OCI-LY3 (cell line): ENCODE measurements at regions not wholly inside any gene's neighbourhood (a gene's known extent, or its start where the extent isn't known, plus 50 kb on each side); places are given as distances from the start of the nearest gene placed in this dataset.
"Not testable (repeated sequence)": the region's sequence is repeated elsewhere in the genome, so short reads cannot be mapped to it uniquely, and the experiment has no call there.

Experiments used
- H2AFZ ChIP-seq: fragments of 200-600, 300-600 bp; shearing (Covaris generic); 2 replicates; pipeline ENCODE4 v1.6.0; 2014; ENCODE audit warnings: antibody characterized with exemption, low read depth, low read length
- H3K27ac ChIP-seq: fragments of 200-600, 300-600 bp; sonication (generic); 2 replicates; pipeline ENCODE4 v1.5.1; 2014; ENCODE audit warnings: mild to moderate bottlenecking, low read length, moderate library complexity, mixed read lengths
- H3K27me3 ChIP-seq: fragments of 200-600, 300-600 bp; sonication (generic); 2 replicates; pipeline ENCODE4 v1.6.1; 2014; ENCODE audit warnings: low read depth, low read length, mixed read lengths
- H3K36me3 ChIP-seq: fragments of 200-600, 300-600 bp; sonication (generic); replicated peaks from 2 replicates; pipeline ENCODE3; 2014; ENCODE audit warnings: low read depth, low read length, mixed read lengths
- H3K4me1 ChIP-seq: fragments of 300-600, 200-600 bp; sonication (generic); 2 replicates; pipeline ENCODE4 v1.6.1; 2014; ENCODE audit warnings: low read length, mixed read lengths
- H3K4me2 ChIP-seq: fragments of 200-600, 300-600 bp; sonication (generic); 2 replicates; pipeline ENCODE4 v1.6.1; 2014; ENCODE audit warnings: low read length, mixed read lengths
- H3K4me3 ChIP-seq: fragments of 300-600, 200-600 bp; sonication (generic); 2 replicates; pipeline ENCODE4 v1.5.1; 2014; ENCODE audit warnings: antibody characterized with exemption, mild to moderate bottlenecking, low read length, moderate library complexity
- H3K79me2 ChIP-seq: fragments of 300-600, 200-600 bp; shearing (Covaris generic); 2 replicates; pipeline ENCODE4 v1.6.1; 2014; ENCODE audit warnings: mild to moderate bottlenecking, low read length, mixed read lengths
- H3K9ac ChIP-seq: fragments of 300-600, 200-600 bp; shearing (Covaris generic); 2 replicates; pipeline ENCODE4 v1.6.0; 2014; ENCODE audit warnings: mild to moderate bottlenecking, low read length, moderate library complexity
- H3K9me3 ChIP-seq: fragments of 200-600, 300-600 bp; shearing (Covaris generic); 2 replicates; pipeline ENCODE4 v1.6.1; 2014; ENCODE audit warnings: low read length, mixed read lengths; ENCODE audit not compliant: insufficient read depth
- H4K20me1 ChIP-seq: fragments of 200-600, 300-600 bp; sonication (generic); 2 replicates; pipeline ENCODE4 v1.6.1; 2016; ENCODE audit warnings: low read length, mixed read lengths; ENCODE audit not compliant: insufficient read depth
- EZH2phosphoT487 ChIP-seq: fragments of 200-600 bp; shearing (Covaris generic); IDR thresholded peaks from 2 replicates; pipeline ENCODE4 v1.6.1; 2018; ENCODE audit warnings: antibody characterized with exemption, mixed run types, low read depth
- TF ChIP-seq, protein P1 (sequence below): fragments of 200-600, 300-600 bp; sonication (generic); IDR thresholded peaks from 2 replicates; pipeline ENCODE4 v1.5.1; 2014; ENCODE audit warnings: antibody characterized with exemption, low read length, low read depth

DNA sequence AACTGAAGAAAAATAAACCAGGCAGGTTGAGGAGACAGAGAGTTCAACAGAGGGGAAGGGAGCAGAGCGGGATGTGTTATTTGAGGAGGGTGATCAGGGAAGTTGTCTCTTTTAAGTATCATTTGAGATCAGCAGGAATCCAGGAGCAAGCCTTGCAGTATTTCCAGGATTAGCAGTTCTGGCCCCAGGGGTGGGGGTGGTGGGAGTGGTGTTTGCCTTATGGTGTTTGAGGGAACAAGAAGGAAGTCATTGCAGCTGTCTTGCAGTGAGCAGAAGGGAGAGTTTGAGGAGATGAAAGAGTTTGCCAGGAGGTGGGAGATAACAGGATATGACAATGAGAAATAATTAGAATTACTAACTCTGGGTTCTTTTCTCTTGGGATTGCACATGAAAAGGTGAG is 418.6 kb downstream of the NELL2 start:
- TF ChIP-seq, protein P1, sequence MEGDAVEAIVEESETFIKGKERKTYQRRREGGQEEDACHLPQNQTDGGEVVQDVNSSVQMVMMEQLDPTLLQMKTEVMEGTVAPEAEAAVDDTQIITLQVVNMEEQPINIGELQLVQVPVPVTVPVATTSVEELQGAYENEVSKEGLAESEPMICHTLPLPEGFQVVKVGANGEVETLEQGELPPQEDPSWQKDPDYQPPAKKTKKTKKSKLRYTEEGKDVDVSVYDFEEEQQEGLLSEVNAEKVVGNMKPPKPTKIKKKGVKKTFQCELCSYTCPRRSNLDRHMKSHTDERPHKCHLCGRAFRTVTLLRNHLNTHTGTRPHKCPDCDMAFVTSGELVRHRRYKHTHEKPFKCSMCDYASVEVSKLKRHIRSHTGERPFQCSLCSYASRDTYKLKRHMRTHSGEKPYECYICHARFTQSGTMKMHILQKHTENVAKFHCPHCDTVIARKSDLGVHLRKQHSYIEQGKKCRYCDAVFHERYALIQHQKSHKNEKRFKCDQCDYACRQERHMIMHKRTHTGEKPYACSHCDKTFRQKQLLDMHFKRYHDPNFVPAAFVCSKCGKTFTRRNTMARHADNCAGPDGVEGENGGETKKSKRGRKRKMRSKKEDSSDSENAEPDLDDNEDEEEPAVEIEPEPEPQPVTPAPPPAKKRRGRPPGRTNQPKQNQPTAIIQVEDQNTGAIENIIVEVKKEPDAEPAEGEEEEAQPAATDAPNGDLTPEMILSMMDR: no peak
- TF ChIP-seq EZH2phosphoT487: no peak
- Histone ChIP-seq H3K4me3 (no peak overlapping the region), H3K9ac (no peak overlapping the region)

DNA sequence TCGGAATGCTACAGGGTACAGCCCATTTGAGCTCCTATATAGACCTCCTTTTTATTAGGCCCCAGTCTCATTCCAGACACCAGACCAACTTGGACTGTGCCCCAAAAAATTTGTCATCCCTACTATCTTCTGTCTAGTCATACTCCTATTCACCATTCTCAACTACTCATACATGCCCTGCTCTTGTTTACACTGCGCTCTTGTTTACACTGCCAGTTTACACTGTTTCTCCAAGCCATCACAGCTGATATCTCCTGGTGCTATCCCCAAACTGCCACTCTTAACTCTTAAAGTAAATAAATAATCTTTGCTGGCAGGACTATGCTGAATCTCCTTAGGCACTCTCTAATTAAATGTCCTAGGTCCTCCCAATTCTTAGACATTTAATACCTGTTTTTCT is 421.2 kb downstream of the NELL2 start:
- H3K27me3 ChIP-seq: peaks cover 14% of the 10 kb centered on the region
- H3K4me3 ChIP-seq, H3K9me3 ChIP-seq, H3K36me3 ChIP-seq, H2AFZ ChIP-seq, H3K27ac ChIP-seq, H3K9ac ChIP-seq, H3K79me2 ChIP-seq, H4K20me1 ChIP-seq, H3K4me1 ChIP-seq, H3K4me2 ChIP-seq: not testable (repeated sequence)

More for the DNA sequence above, 418.6 kb downstream of the NELL2 start:
- no peak overlapping the region for H3K27ac ChIP-seq
- no peak overlapping the region for H3K4me2 ChIP-seq
- no peaks in the 10 kb centered on the region for H3K79me2 ChIP-seq
- H3K27me3 ChIP-seq: peaks cover 15% of the 10 kb centered on the region
- H2AFZ ChIP-seq: no peak overlapping the region
- no peaks in the 10 kb centered on the region for H3K4me1 ChIP-seq
- no peaks in the 10 kb centered on the region for H3K36me3 ChIP-seq
- no peaks in the 10 kb centered on the region for H4K20me1 ChIP-seq
- H3K9me3 ChIP-seq: no peaks in the 10 kb centered on the region

DNA sequence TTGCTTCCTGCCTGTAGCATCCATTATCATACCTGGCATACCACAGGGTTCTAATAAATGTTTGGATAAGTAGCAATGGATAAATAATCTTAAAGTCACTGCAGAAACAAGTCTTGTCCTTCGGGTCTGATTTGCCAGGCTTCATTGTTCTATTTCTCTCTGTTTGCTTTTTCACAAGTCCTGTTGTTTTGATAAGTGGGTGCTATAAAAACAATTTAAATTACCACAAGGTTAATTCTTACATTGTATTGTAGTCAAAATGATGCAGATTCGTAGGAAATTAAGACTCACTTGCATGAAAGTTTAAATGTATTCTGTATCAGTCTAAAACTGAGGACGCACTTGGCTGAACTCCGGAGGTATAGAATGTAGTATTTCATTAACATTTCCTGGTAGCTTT is 429.9 kb downstream of the NELL2 start:
- no peak for TF ChIP-seq EZH2phosphoT487
- TF ChIP-seq, protein P1: no peak
- Histone ChIP-seq H3K36me3 (no peaks in the 10 kb centered on the region), H3K27ac (no peak overlapping the region), H3K27me3 (no peaks in the 10 kb centered on the region), H3K4me2 (no peak overlapping the region), H3K9me3 (no peaks in the 10 kb centered on the region), H3K4me3 (no peak overlapping the region), H2AFZ (no peak overlapping the region), H3K9ac (no peak overlapping the region), H4K20me1 (no peaks in the 10 kb centered on the region), H3K79me2 (no peaks in the 10 kb centered on the region), H3K4me1 (peaks cover 43% of the 10 kb centered on the region)

DNA sequence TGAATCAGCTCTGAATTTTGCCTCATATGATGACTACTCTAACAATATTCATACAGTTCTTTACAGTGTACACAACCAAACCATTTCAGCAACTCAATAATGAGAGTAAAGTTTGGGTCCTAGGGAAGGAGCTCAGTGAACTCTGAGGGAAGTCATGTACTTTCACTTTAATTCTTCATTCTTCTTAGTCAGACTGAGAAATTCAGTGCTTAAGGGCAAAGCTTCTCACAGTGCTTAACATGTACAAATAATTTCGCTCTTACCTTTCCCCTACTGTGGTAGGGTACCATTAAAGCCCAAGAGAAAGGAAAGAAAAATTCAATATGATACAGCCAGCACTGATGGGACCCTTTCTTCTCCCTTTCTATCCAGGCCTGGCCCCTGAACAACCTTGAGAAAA is 435.0 kb downstream of the NELL2 start:
- Histone ChIP-seq H3K79me2 (no peaks in the 10 kb centered on the region), H3K9ac (no peak overlapping the region; the same call in 1 of the 2 replicates), H3K4me3 (peak overlapping the region; percentile 45), H3K4me2 (peak overlapping the region; percentile 80), H4K20me1 (no peaks in the 10 kb centered on the region), H3K4me1 (peaks cover 55% of the 10 kb centered on the region), H3K27me3 (no peaks in the 10 kb centered on the region; the same call in 1 of the 2 replicates), H3K27ac (peak overlapping the region; percentile 67), H3K9me3 (no peaks in the 10 kb centered on the region), H2AFZ (0 out of 2 replicates have a peak overlapping the region, but pooled peaks have one; percentile 38), H3K36me3 (no peaks in the 10 kb centered on the region)
- TF ChIP-seq, protein P1: no peak
- TF ChIP-seq EZH2phosphoT487: no peak
